GM18520 (cell line): ENCODE measurements at regions not wholly inside any gene's neighbourhood (a gene's known extent, or its start where the extent isn't known, plus 50 kb on each side); places are given as distances from the start of the nearest gene placed in this dataset.

Experiments used
- ATAC-seq: cut with Tn5 transposase; IDR thresholded peaks from one replicate; pipeline ENCODE4 v1.9.1; 2021; ENCODE audit not compliant: unreplicated experiment

DNA sequence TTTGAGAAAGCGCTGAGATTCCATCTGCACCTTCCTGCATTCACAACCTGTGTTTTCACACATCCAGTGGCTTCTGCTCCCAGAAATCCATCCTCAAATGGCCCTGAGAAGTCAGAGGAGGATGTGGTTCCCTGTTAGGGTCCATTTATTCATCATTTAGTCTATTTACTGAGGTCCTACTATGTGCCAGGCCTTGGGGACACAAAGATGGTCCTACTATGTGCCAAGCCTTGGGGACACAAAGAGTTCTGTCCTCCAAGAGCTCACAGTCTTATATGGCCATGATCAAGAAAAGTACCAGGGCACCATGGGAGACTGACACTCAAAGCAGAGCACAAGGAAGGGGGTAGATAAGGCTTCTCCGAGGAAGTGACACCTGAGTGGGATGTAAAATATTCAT is 147.1 kb upstream of the ATP1B1 start:
- ATAC-seq: no peak

DNA sequence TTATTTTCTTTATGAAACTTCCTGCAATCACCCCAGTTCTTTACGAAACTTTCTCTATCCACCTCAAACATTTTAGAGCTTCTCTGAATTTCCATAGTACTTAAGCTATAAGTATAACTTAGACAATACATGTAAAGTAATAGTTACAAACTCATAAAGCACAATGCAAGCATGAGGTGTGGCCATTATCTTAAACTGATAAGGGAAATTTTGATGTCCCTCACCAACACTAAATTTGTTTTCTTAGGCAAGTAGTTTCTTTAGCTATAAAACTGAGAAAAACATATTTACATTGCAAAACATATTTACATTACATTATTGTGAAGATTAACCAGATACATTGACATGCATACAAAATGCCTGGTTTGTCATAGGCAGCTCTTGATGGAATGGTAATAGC is 146.4 kb upstream of the ATP1B1 start:
- ATAC-seq: no peak

DNA sequence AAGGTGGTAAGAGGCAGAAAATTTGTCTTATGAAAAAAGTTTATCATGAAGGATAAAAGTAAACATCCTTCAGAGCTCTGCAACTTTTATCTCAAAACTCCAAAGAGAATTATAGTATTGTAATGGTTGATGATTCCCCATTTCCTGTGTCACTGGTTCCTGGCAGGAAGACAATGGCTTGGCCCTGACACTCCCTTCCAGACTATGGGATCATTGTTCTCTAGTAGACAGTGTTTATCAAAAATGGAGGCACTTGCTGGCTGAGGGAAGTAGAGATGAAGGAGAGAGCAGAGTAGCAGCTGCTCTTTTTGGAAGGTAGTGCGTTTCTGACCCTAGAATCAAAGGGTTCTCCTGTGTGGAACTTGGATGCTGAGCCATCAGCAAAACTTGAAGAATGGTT is 145.9 kb upstream of the ATP1B1 start:
- no peak for ATAC-seq

DNA sequence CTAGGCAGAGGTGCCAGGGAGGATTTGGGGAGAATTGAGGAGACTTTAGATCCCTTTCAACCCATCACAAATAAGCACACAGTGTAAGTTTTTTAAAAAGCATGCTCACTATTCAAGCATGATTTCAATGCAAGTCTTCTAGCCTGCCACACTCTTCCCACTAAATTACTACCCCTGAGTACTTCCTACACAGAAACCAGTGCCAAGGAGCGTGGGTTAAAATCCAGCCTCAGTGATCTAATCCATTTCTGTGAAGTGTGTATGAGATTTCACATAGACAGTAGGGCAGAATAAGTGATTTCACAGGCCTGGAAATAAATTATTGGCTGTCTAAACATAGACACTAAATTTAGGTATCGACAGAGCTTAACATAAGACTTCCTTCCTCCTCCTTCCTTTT is 142.9 kb upstream of the ATP1B1 start:
- no peak for ATAC-seq

DNA sequence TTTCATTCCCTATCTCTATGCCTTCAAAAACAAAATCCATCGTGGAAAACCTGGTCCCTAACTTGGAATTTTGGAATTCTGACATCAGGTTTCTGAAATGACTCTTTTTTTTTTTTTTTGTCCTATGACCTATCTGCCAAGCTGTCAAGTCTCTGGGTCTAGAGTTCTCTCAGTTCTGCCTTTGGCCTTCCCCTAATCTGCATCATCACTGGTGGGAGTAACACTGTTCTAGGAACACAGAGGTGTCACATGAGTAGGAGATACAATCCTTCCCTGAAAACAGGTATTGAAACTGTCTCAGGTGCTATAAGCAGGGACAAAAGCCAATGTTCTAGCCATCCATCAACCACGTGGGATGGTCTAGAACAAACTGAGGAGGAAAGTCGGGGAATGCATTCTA is 142.0 kb upstream of the ATP1B1 start:
- ATAC-seq: no peak

DNA sequence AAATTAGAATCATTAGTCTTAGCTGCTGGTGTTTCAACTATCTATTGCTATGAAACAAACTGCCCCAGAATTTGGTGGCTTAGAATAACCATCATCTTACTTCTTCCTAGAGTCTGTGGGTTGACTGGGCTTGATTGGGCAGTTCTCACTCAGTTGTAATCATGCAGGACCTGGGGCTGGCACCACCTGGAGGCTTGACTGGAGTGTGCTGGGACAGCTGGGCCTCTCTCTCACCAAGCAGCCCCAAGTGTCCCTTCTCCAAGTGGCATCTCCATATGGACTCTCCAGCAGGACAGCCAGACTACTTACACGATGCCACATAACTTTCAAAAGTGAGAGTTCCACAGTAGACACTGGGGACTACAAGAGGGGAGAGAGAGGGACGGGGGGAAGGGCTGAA is 140.3 kb upstream of the ATP1B1 start:
- ATAC-seq: no peak

DNA sequence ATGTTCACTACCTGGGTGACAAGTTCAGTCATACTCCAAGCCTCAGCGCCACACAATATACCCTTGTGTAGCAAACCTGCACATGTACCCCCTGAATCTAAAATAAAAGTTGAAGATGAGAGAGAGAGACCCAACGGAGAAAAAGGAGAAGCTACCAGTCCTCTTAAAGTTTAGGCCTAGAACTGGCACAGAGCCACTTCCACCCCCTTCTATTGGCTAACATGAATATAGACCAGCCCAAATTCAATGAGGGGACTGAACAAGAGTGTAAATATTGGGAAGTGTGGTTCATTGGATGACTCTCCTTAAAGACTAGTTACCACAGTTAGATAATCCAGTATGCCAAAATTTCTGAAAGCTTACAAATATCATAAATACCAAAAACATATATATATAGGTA is 139.9 kb upstream of the ATP1B1 start:
- ATAC-seq: no peak

DNA sequence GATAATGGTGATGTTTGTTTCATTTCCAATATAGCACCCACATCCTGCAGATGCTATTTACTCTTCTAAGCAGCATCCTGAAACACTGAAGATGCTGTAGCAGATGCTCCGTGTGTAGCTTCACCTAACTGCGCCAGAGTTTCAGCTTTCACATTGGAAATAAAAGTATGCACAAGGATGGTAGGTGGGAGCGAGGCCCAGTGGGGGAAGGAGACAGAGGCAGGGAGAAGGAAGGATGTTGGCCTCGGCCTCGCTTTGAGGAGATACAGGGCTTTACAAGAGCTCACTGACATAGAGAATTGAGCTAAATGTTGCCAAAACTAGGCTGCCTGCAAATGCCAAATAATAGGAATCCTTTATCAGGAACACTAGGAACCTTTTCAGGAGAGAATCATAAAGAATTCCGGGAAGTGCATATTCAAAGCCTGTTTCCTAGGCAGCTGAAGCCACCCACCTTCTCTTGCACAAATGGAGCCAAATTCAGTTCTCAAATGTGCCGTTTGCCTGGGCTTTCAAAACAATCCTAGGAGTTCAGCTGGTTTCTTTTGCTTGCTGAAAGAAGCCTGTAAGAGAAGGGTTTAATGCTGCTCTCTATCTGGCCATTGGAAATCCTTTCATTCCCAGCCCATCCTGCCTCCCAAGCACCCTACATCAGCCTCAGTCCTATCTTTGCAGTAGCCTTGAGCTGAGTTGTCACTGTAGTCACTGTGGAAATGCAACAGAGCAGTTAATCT is 135.4 kb upstream of the ATP1B1 start:
- no peak for ATAC-seq

DNA sequence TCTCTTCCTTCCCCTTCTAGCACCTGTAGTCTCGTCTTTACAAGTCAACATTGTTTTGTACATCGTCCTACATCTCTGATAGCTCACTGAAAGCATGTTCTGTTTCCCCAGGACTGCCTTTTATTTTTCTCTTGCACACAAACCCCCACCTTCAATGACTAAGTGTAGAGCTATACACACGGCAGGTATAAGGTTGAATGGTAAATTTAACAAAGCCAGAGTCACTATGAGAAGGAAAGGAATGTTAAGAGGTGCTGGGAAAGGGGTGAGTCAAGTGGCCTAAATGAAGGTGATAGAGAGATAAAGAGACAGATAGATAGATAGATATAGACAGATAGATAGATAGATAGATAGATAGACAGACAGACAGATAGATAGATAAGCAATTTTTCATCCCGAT is 134.3 kb upstream of the ATP1B1 start:
- ATAC-seq: no peak

DNA sequence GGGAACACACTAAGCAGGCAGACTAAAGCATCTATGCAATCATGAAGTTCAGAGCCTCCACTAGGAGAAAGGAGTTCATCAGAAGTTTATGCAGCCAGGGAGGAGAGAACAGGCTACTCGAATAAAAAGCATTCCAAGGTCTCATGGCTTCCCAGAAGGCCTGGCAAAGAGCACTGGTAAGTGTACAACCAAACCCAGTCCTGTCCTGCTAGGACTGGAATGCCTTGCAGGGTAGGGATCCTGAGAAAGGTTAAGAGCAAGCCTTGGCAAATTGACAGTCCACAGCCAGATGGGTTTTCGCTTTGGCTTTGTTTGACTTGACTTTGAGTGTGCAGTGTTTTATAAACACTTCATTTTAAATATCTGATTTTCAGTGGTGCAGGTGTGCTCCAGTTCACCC is 133.6 kb upstream of the ATP1B1 start:
- ATAC-seq: no peak

DNA sequence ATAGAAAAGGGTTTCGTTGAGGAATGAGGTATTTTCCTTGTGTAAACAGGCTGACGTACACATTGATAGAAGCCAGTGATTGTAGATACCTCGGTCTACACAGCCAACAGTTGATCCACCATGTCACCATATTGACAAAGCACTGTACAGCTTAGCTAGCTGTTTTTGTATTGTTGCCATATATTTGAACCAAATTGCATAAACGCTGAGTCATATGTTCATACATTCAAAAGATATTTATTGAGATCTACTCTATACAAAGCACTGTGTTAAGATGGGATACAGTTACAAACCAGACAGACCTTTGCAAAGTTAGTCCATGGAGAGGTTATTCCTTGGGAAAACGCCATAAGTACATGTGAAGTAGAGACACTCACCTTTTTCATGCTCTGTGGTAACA is 132.4 kb upstream of the ATP1B1 start:
- ATAC-seq: no peak

DNA sequence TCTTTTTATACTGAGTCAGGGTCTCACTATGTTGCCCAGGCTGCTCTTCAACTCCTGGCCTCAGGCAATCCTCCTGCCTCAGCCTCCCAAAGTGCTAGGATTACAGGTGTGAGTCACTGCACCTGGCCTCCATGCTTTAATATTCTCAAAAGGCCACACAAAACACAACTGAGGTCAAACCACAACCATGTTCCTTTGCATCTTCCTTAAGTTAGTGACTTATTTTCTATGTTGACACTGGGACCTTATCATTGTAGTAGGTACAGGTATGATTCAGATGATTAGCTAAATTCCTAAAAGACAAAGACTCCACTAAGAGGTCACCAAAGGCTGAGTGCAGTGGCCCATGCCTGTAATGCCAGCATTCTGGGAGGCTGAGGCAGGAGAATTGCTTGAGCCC is 131.9 kb upstream of the ATP1B1 start:
- ATAC-seq: no peak

DNA sequence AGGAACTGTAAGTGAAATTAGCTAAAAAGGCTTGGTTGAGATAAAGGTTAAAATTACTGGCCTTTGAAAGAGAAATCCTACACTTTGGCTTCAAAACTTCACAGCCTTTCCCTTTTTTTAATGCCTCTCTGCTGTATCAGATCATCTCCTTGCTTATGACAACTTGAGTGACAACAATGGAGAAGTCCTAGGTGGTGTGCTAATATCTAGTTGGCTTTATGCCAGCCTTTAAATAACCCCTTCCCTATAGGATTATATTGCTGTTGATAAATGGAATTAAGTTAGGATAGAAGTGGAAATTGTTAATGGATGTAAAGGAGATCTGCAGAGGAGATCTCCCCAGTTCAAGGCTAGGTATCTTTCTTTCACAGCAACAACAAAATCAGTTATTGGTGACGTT is 130.2 kb upstream of the ATP1B1 start:
- ATAC-seq: no peak

DNA sequence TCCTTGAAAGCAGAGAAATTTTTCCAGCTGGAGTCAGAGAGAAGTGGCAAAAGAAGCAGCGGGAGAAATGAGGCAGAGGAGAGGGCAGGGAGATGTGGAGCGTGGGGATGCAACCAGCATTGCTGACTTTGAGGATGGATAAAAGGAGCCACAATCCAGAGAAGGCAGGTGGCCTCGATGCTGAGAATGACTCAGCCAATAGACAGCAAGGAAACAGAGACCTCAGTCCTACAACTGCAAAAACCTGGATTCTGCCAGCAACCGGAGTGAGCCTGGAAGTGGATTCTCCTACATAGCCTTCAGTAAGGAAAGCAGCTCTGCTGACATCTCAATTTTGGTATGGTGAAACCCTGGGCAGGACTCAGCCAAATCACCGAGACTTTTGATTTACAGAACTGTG is 128.9 kb upstream of the ATP1B1 start:
- no peak for ATAC-seq

DNA sequence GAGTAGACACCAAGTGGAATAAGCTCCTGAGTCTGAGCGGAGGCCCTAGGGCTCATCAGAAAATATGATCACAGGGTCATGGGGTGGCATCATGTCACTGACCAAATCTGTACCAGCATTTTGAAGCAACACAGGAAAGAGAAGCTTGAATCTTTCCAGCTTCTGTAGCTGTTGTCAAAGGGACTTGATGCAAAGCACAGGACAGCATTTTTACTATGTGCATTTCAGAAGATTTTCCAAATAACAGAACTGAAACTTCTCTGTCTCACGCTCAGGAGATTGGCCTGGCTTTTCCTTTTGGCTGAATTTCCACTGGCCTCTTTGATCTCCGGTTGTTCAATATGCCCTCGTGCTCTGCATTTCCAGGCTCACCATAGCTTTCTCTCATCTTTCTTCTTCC is 127.2 kb upstream of the ATP1B1 start:
- ATAC-seq: no peak

DNA sequence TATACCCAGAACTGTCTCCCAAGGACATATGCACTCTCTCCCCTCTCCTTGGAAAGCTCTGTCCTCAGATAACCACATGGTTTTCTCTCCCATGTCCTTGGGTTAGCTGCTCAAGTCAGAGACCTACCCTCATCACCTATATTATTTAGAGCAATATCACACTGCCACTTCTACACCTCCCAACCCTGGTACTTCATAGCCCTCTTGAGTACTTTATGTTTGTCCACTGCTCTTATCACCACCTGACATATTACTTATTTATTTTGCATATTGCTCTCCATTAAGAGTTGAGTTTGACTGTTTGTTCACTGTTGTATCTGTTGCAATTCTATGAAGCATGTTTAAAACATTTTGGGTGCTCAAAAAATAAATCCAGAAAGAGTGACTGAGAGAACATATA is 126.3 kb upstream of the ATP1B1 start:
- ATAC-seq: no peak

DNA sequence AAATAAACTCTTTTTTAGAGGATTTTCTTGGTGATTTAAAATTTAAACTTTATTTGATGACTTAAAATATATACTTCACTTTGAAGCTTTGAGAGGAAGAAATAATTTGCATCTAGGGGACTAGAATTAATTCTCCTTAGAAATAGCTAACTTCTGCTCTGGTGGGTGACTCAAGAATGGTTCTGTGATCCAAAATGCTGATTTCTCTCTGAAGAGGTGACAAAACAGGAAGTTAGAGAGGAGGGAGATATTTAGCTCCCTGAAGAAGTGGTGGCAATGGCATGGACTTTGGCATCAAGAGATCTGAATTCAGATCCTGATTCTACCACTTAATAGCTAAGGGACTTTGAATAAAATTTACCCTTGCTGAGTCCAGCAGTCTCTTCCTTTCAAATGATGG is 125.8 kb upstream of the ATP1B1 start:
- ATAC-seq: no peak

DNA sequence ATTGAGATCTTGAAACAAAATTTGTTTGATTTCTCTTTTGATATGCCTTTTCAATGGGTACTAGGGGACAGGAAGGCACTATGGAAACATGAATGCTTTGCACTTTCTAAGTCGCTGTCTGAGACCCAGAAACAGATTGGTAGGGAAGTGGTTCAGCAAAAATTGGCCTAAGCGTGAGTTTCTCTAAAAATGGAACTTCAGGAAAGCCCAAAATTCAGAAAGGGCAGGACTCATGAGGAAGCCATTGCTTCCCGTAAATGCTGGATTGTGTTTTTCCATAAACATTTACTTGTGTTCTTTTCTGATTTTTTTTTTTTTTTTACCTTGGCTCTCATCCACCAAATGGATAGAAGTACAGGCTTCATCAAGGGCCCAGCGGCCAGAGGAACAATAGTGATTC is 123.7 kb upstream of the ATP1B1 start:
- no peak for ATAC-seq

DNA sequence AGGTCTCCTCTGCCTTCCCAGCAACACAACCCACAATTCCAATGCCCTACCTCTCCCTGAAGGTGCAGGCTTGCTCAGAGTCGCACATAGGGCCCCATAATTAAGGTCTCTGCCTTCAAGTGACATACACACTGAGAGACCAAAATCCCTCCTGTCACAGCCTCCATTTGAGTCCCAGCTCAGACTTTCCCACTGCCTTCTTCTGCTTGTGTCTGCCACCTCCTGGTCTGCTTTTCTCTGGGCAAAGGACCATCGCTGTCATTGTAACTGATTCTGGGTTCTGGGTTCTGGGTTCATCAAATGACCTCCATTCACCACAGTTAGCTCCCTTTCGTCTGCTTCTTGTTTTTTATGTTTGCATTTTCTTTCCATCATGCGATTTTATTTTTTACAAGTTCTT is 119.2 kb upstream of the ATP1B1 start:
- no peak for ATAC-seq

DNA sequence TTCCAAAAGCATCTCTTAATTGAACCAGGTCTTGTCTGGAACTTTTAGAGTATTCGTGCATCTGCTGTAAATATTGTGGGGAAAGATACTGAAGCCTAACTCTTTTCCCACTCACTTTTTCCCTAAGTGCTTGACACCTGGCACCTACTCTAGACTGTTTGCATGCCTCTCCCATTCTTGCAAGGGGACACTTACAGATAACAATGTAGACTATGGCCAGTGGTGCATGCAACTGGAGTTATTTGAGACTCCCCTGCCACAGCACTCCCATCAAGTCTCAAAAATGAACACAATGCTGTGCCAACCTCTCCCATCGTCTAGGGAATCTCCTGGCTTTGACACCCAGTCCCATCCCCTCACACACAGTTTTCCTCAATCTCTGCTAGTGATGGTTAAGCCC is 118.6 kb upstream of the ATP1B1 start:
- ATAC-seq: no peak

DNA sequence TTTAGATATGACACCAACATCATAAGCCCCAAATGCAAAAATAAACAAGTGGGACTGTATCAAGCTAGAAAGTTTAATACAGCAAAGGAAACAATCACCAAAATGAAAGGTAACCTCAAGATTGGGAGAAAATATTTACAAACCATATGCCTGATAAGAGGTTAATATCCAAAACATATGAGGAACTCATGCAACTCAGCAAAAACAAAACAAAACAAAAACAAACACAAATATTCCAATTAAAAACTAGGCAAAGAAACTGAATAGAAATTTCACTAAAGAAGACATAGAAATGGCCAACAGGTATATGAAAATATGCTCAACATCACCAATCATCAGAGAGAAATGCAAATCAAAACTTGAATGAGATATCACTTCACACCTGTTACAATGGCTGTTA is 116.5 kb upstream of the ATP1B1 start:
- ATAC-seq: no peak

DNA sequence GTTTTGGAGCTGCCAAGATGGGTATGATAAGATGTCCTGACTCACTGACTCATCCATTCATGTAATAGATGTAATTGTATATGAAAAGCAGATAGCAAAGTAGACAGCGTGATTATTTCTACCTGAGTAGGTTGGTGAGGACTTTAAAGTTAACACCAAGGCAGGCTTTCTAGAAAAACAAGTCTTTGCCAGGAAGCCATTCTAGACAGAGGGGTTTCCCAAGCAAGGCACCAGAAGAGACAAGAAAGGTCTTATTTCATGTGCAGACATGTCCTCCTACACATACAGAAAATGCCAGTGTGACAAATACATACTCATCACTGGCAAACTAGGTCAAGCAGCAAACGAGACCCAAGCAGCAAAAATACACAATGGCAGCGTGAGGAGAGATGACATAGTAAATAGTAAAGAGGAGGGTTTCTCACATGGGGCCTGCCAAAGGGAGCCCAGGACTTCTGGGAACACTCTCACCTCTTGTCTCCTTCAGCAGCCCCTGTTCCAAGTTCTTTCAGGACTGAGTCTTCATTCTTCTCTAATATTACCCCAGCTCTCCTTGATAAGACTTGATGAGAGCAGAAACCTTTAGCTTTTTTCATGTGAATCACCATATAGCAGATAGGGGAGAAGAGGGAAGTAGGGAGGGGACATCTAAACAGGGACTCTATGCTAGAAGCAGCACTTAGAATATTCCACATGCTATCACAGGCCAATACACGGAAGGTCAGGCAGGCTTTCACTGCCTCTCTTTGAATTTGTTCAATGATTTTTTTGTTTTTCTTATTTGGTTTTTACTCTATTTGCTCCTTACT is 114.6 kb upstream of the ATP1B1 start:
- peak; percentile 52 for ATAC-seq

DNA sequence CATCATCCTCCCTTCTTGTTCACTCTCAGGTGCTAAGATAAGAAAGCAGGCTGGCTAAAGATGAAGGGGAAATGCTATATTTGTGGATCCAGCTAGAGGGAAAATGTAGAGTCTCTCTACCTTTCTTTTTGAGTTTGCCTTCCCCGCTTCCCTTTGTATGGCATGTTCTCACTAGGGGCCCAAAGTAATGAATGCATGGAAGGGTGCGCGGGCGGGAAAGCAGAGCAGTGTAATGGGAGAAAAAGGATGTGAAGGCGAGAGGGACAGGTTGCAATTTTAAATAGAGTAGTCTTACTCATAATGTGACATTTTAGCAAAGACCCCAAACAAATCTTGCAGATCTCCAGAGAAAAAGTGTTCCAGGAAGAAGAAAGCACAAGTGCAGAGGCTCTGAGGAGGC is 105.1 kb upstream of the ATP1B1 start:
- no peak for ATAC-seq
